Astrocyte (in vitro differentiated cells and primary cell): ENCODE measurements at regions not wholly inside any gene's neighbourhood (a gene's known extent, or its start where the extent isn't known, plus 50 kb on each side); places are given as distances from the start of the nearest gene placed in this dataset.

ENCODE experiments used
- DNase-seq: peaks from one replicate; pipeline ENCODE4 v3.0.0-alpha.2; 2010; ENCODE audit warnings: low read depth
- FAIRE-seq: peaks from 2 replicates; lab custom pipeline; 2011; peaks lifted over from hg19 to GRCh38; lab: Jason Lieb, UNC
- H2AFZ ChIP-seq: 2 replicates; pipeline ENCODE4 v1.6.0; 2012; ENCODE audit warnings: low read depth, low read length, inconsistent platforms
- H3K27ac ChIP-seq: 2 replicates; pipeline ENCODE4 v1.5.1; 2011; ENCODE audit warnings: low read depth, low read length, inconsistent platforms
- H3K27me3 ChIP-seq: 2 replicates; pipeline ENCODE4 v1.6.0; 2011; ENCODE audit warnings: low read length, inconsistent platforms; ENCODE audit not compliant: insufficient read depth
- H3K36me3 ChIP-seq: 2 replicates; pipeline ENCODE4 v1.5.1; 2011; ENCODE audit warnings: low read length, inconsistent platforms; ENCODE audit not compliant: insufficient read depth
- H3K4me1 ChIP-seq: 2 replicates; pipeline ENCODE4 v1.5.1; 2011; ENCODE audit warnings: low read length, inconsistent platforms; ENCODE audit not compliant: insufficient read depth
- H3K4me2 ChIP-seq: 2 replicates; pipeline ENCODE4 v1.6.0; 2012; ENCODE audit warnings: low read length, inconsistent platforms
- H3K4me3 ChIP-seq: 2 replicates; pipeline ENCODE4 v1.5.1; 2011; ENCODE audit warnings: low read depth, mild to moderate bottlenecking, low read length, inconsistent platforms; ENCODE audit not compliant: insufficient read depth
- H3K79me2 ChIP-seq: 2 replicates; pipeline ENCODE4 v1.6.0; 2012; ENCODE audit warnings: mild to moderate bottlenecking, low read length, inconsistent platforms; ENCODE audit not compliant: insufficient read depth
- H3K9ac ChIP-seq: 2 replicates; pipeline ENCODE4 v1.6.0; 2012; ENCODE audit warnings: mild to moderate bottlenecking, low read length, inconsistent platforms
- H3K9me3 ChIP-seq: 2 replicates; pipeline ENCODE4 v1.5.1; 2012; ENCODE audit warnings: low read depth, mild to moderate bottlenecking, low read length, inconsistent platforms; ENCODE audit not compliant: insufficient read depth
- H4K20me1 ChIP-seq: 2 replicates; pipeline ENCODE4 v1.6.0; 2012; ENCODE audit warnings: low read length, inconsistent platforms; ENCODE audit not compliant: insufficient read depth
- H3K27ac Mint-ChIP-seq: one replicate; pipeline ENCODE4 v1.8.0; 2021; ENCODE audit warnings: mild to moderate bottlenecking, mixed read lengths; ENCODE audit not compliant: unreplicated experiment
- H3K27me3 Mint-ChIP-seq: one replicate; pipeline ENCODE4 v1.8.0; 2021; ENCODE audit warnings: low read depth, mixed read lengths; ENCODE audit not compliant: unreplicated experiment
- H3K36me3 Mint-ChIP-seq: one replicate; pipeline ENCODE4 v1.8.0; 2021; ENCODE audit warnings: low read depth, mixed read lengths; ENCODE audit not compliant: unreplicated experiment
- H3K4me1 Mint-ChIP-seq: one replicate; pipeline ENCODE4 v1.8.0; 2021; ENCODE audit warnings: low read depth, mixed read lengths; ENCODE audit not compliant: unreplicated experiment
- H3K4me3 Mint-ChIP-seq: one replicate; pipeline ENCODE4 v1.8.0; 2021; ENCODE audit warnings: mild to moderate bottlenecking, moderate library complexity, mixed read lengths; ENCODE audit not compliant: unreplicated experiment
- H3K9me3 Mint-ChIP-seq: one replicate; pipeline ENCODE4 v1.8.0; 2021; ENCODE audit warnings: mild to moderate bottlenecking, mixed read lengths; ENCODE audit not compliant: unreplicated experiment
- CTCF ChIP-seq: IDR thresholded peaks from 2 replicates; pipeline ENCODE4 v1.5.1; 2011; ENCODE audit warnings: low read depth, mild to moderate bottlenecking, inconsistent platforms, low read length, moderate library complexity; ENCODE audit not compliant: insufficient read depth
- EZH2 ChIP-seq: IDR thresholded peaks from 2 replicates; pipeline ENCODE4 v1.6.1; 2012; ENCODE audit warnings: mild to moderate bottlenecking, low read length, inconsistent platforms; ENCODE audit not compliant: insufficient read depth

- peaks cover 4% of the 10 kb centered on the region for H3K27me3 Mint-ChIP-seq
- Histone ChIP-seq H3K79me2 (no peaks in the 10 kb centered on the region), H3K4me3 (no peak overlapping the region), H3K4me2 (no peak overlapping the region), H3K4me1 (peaks cover 20% of the 10 kb centered on the region), H2AFZ (no peak overlapping the region), H3K36me3 (no peaks in the 10 kb centered on the region), H3K9ac (no peak overlapping the region), H3K9me3 (no peaks in the 10 kb centered on the region), H3K27ac (no peak overlapping the region), H3K27me3 (no peaks in the 10 kb centered on the region), H4K20me1 (no peaks in the 10 kb centered on the region)
- FAIRE-seq (no peak), DNase-seq (no peak)
- no peak overlapping the region for H3K27ac Mint-ChIP-seq
- H3K9me3 Mint-ChIP-seq, result no peaks in the 10 kb centered on the region
- H3K4me3 Mint-ChIP-seq, result no peak overlapping the region
- H3K36me3 Mint-ChIP-seq, result no peaks in the 10 kb centered on the region
- H3K4me1 Mint-ChIP-seq, result peaks cover 14% of the 10 kb centered on the region
- no peak for TF ChIP-seq EZH2
- TF ChIP-seq CTCF, result no peak
Observed at GRCh38 chr9:21609506-21609905, 127.4 kb upstream of the IFNE start.

- no peak overlapping the region for H3K27ac ChIP-seq
Observed at GRCh38 chr9:21611891-21612290, 129.8 kb upstream of the IFNE start.

More at GRCh38 chr9:21611891-21612290, 129.8 kb upstream of the IFNE start:
- H3K36me3 Mint-ChIP-seq, result no peaks in the 10 kb centered on the region
- no peaks in the 10 kb centered on the region for H3K79me2 ChIP-seq
- H3K4me2 ChIP-seq, result no peak overlapping the region
- H3K4me1 Mint-ChIP-seq, result peaks cover 19% of the 10 kb centered on the region
- H3K9me3 ChIP-seq, result no peaks in the 10 kb centered on the region
- no peak for DNase-seq
- no peak for TF ChIP-seq EZH2
- no peak for TF ChIP-seq CTCF
- FAIRE-seq, result no peak
- H3K36me3 ChIP-seq, result no peaks in the 10 kb centered on the region
- H3K4me3 ChIP-seq, result no peak overlapping the region
- no peaks in the 10 kb centered on the region for H4K20me1 ChIP-seq
- no peak overlapping the region for H3K4me3 Mint-ChIP-seq
- no peak overlapping the region for H2AFZ ChIP-seq
- peaks cover 4% of the 10 kb centered on the region for H3K27me3 Mint-ChIP-seq
- no peaks in the 10 kb centered on the region for H3K27me3 ChIP-seq
- no peak overlapping the region for H3K9ac ChIP-seq
- no peaks in the 10 kb centered on the region for H3K9me3 Mint-ChIP-seq
- H3K27ac Mint-ChIP-seq, result no peak overlapping the region
- H3K4me1 ChIP-seq, result peaks cover 25% of the 10 kb centered on the region
